VCaP (cell line): ENCODE measurements at regions not wholly inside any gene's neighbourhood (a gene's known extent, or its start where the extent isn't known, plus 50 kb on each side); places are given as distances from the start of the nearest gene placed in this dataset.

Source experiments
- H3K27ac ChIP-seq: fragments of 450-650 bp; 2 replicates; pipeline ENCODE4 v1.5.1; 2017
- TF ChIP-seq, protein P1 (sequence below): fragments of 450-650 bp; conservative IDR thresholded peaks from 2 replicates; pipeline ENCODE4 v1.5.1; 2017; ENCODE audit warnings: mild to moderate bottlenecking, moderate library complexity

DNA sequence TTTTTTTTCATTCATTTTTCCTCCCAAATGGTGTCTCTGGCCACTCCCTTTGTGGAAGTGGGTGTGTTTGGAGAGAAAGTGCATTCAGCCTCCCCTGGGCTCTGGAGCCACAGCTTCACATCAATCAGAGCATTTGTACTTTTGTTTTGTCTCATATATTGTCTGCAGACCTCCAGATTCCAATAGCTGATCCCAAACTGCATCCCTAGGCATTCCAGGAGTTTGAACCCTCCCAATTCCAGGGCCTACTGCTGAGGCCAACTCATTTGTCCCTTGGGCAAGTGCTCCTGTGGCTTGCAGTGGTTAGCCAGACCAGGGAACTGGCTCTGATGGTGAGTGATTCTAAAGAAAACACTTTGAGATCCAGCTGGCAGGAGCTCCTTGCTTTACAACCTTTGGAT is 163.3 kb downstream of the IPMK start:
- no peak overlapping the region for H3K27ac ChIP-seq
- TF ChIP-seq, protein P1, sequence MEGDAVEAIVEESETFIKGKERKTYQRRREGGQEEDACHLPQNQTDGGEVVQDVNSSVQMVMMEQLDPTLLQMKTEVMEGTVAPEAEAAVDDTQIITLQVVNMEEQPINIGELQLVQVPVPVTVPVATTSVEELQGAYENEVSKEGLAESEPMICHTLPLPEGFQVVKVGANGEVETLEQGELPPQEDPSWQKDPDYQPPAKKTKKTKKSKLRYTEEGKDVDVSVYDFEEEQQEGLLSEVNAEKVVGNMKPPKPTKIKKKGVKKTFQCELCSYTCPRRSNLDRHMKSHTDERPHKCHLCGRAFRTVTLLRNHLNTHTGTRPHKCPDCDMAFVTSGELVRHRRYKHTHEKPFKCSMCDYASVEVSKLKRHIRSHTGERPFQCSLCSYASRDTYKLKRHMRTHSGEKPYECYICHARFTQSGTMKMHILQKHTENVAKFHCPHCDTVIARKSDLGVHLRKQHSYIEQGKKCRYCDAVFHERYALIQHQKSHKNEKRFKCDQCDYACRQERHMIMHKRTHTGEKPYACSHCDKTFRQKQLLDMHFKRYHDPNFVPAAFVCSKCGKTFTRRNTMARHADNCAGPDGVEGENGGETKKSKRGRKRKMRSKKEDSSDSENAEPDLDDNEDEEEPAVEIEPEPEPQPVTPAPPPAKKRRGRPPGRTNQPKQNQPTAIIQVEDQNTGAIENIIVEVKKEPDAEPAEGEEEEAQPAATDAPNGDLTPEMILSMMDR, result no peak

DNA sequence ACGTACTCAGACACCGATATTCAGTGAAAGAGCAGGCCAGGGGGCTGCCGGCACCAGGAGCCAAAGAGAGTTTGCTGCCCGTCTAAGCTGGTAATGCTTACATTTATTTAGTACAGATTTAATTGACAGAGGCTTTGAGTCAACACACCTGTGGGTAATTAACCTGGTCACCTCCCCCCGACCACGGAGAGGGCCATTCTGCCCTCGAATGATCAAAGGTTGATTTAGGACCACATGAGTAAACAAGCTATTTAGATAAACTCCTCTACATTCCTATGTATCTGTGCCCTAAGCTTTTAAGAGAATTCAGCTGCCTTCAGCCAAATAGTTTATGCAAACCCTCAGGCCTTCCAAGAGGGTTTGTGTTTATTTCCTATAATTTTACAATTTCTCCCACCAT is 164.8 kb downstream of the IPMK start:
- TF ChIP-seq, protein P1, result no peak
- no peak overlapping the region for H3K27ac ChIP-seq

- TF ChIP-seq, protein P1, result no peak
- no peak overlapping the region for H3K27ac ChIP-seq
These were observed 166.0 kb downstream of the IPMK start for GRCh38 chr10:58101682-58102081.

DNA sequence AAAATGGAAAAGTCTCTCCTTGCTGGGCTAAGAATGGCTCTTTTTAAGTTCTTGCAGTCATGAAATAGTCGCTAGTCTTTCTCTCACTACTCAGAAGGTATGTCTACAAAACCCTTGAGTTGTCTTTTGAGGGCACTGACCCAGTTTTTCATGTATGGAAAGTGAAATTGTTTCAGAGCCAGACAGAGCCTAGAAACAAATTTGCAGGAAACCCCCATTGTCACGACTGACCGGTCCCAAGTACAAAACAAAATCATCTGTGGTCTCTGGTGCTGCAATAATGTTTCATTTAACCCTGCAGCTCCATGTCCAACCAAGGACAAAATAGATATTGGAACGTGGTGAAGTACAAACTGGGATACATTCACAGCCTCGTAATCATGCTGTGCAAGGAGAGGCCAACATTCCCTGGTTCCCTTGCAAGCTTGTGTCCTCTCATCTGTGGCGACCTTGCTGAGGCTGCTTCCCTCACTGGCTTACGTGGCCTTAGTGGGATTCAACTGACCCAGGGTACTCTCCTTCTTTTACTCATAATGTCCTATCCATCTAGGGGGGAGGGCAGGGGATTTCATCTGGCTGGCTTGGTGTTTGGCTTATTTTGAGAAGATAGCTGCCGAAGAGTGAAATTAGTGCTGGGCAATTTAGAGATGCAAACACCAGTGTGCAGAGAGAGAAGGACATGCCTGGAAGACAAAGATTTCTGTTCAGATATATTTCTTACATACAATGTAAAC is 172.5 kb downstream of the IPMK start:
- H3K27ac ChIP-seq, result no peak overlapping the region
- TF ChIP-seq, protein P1, result no peak

- H3K27ac ChIP-seq, result no peak overlapping the region
- TF ChIP-seq, protein P1, result no peak
These were observed 175.8 kb downstream of the IPMK start for GRCh38 chr10:58091886-58092285.

DNA sequence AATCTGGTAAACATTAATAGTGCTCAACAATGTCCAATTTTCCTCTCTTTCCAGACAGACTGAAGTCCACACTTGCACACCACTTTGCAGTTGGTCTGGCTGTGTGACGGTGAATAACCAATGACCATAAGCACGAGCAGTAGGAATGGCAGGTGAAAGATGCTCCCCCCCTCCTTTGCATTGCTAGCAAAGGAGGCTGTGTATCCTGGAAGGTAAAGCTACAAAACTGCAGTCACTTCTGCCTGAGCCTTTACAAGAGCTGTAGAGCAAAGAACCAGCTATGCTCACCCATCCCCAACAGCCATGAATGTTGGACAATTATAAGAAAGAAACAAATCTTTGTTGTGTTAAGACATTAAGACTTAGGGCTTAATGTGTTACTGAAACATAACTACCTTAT is 178.0 kb downstream of the IPMK start:
- TF ChIP-seq, protein P1, result no peak

DNA sequence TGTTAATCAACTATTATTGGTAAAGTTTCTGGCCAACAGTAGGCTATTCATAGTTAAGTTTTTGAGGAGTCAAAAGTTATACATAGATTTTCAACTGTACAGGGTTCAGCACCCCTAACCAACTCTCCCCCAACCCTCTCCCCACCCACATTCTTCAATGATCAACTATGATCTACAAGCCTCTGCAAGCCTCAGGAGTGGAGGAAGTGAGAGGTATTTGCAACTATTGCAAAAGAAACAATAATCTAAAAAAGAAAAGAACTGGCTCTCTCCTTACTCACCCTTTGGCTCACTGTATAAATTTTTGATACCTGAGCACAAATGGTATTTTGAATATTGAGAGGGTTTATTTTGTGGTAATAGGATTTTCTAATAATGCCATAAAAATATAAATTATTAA is 179.8 kb downstream of the IPMK start:
- H3K27ac ChIP-seq, result no peak overlapping the region
- TF ChIP-seq, protein P1, result no peak

More for the DNA sequence above, 178.0 kb downstream of the IPMK start:
- no peak overlapping the region for H3K27ac ChIP-seq
